GM21390 (cell line): ENCODE measurements at regions not wholly inside any gene's neighbourhood (a gene's known extent, or its start where the extent isn't known, plus 50 kb on each side); places are given as distances from the start of the nearest gene placed in this dataset.

ENCODE experiments used
- ATAC-seq: cut with Tn5 transposase; IDR thresholded peaks from one replicate; pipeline ENCODE4 v1.9.1; 2021; ENCODE audit not compliant: unreplicated experiment

DNA sequence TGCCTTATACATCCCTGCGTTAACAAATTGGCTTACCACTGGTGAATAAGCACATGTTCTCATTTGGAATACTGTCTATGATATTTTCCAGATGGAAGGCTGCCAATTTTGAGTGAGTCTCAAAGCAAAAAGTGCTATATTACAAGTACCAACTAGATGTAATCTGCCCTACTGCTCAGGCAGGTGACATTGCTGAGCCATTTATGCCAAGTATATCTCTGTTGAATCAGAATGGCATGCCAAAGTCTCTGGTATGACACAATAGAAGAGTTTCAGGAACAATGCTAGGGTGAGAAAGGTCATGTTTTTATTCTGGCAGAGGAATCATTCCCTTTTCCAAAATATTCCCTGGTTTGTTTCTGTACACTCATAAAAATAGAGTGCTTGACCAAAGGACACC lies 356.5 kb downstream of the CDH9 start:
- ATAC-seq, result no peak

DNA sequence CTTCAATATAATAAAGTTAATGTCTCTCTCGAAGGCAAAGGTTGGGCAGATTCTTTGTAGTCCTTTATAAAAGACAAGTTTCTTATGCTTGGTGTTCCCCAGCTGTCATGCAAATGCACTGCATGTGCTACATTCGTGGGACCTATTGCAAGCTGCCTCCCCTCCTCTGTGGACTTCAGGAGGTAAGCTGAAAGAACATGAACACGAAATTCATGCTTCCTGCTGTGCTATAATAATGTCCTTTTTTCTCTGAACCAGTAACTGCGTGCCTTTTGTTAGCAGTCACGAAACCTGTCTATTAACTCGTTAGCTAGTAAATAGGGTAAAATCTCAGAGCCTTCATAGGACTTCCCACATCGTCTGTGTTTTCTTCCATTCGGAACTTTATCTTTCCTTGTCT lies 363.5 kb downstream of the CDH9 start:
- ATAC-seq, result no peak

DNA sequence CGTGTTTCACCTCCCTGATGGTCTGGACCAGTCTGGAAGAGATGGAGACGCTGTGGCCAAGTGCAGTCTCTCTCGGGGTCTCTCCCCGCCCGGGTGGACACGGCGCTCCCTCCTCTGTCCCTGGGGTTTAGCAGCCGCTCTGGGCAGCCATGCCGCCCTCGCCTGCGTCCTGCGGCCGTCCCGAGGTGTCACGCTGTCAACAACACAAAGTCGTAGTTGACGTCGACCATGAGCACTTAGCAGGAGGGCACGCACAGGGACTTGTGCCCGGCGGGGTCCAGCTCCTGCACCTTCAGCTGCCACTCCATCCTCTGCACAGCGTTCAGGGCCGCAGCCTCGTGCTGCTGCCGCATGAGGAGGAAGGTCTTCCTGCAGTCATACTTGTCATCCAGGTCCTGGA lies 368.9 kb downstream of the CDH9 start:
- no peak for ATAC-seq

DNA sequence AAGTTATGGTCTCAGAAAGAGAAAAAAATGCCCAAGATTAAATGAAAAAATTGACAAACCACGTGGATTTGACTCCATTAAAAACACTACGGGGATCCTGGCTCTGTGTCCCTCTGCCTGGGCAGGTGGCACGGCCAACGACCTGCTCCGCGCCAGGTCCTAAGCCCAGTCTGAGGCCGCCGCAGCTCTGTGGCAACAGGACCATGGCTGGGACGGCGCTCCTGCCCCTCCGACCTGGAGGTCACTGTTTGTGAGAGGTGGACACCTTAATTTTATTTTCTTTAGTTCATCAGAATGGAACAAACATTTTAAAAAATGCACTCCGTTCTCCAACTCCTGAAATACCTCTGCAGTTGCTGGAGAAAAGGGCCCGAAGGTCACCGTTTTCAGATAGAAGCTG lies 369.4 kb downstream of the CDH9 start:
- ATAC-seq, result no peak

DNA sequence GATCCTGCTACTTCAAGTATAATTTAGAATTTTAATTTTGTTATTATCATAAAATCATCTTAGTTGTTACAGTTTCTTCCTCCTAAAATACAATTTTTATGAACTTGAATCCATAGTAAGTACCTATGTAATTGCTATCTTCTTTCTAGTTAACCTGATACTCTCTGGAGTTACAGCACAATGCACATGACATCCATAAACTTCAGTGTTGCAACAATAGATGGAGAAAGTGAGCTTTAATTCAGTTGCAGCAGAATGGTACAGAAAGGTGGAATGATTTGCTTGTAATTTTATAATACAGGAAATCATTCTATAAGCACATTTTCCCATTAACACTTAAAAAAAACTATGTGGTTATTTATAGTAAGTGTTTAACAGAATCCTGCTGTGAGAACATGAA lies 372.0 kb downstream of the CDH9 start:
- ATAC-seq, result no peak

DNA sequence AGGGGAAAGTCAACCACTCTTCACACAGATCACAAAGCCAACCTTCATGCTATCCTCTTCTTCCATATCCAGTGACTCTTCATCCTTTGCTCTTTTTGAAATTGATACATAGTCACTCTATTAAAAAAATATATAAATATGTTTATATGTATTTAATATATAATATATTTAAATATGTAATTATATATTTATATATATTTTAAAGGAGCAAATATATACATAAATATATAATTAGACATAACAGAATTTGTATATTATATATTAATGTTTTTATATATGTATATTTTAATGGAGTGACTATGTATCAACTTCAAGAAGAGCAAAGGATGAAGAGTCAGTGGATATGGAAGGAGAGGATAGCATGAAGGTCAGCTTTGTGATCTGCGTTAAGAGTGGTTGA lies 374.9 kb downstream of the CDH9 start:
- ATAC-seq, result no peak

DNA sequence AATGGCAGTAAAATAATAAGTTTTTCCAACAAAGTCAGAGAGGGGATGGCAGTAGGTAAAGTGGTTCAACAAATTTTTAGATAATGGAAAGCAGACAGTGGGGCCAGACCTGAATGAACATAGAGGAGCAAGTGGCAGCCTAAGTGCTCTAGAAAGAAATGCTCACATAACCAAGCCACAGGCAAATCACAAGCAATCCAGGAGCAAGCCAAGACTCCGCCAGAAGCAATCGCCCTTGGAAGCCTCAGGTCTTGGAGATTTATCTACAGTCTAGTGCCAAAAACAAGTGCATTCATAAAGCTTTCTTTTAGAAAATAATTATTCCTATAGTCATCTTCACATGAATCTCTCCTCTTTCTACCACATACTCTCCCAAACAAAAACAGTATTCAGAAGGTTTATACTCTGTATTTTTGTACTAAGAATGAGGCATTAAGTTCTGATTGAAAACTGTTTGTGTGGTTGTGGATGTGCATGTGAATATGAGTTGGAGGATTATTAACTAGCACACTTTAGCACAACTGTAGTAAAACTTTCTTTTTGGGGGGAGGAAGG lies 375.5 kb downstream of the CDH9 start:
- ATAC-seq, result no peak

DNA sequence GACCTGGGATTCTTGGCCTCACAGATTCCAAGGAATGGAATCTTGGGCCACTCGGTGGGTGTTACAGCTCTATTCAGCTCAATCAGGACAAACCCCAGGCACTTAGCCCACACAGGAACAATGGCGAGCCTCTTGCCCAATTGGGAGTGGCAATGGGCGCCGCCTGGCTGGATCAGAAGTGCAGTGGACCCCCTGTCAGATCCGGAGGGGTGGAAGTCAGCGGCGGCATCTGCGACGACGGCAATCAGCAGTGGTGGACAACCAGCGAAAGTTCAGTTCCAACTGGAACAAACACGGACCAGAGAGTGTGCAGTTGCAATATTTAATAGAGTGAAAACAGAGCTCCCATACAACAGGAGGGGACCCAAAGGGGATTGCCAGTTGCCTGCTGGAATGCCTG lies 378.3 kb downstream of the CDH9 start:
- ATAC-seq, result no peak

DNA sequence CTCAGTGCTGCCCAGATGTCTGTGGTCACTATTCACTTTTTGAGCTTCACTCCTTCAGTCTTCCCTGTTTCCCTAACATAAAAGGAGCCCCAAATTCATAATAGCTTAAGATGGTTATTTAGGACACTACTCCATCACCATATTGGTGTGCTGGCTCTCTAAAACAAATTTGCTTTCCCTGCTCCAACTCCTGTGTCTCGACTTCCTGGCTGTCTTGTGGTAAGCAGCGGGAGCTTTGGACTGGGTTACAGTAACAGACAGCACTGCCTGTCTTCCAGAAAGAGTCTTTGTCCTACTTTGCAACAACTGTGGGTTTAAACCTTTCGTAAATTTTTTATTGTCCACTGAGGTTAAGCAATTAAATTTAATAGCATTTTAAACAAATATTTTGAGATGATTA lies 389.4 kb downstream of the CDH9 start:
- ATAC-seq, result no peak

DNA sequence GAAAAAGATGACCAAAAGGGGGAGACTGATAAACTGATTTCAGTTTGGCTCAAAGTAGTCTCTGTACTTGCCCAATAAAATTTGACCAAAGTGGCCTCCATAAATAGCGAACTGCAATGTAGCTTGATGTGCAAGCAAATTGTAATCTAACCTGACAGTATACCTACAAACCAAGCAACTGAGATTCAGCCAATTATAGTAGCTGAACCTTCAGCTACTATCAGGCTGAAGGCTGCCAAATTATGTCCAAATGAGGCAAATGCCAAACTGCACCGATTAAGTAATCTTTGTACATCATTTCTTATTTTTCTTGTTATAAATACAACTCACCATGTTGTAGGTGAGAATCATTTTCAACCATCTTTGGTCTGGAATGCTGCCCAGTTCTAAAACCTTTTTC lies 390.6 kb downstream of the CDH9 start:
- no peak for ATAC-seq

DNA sequence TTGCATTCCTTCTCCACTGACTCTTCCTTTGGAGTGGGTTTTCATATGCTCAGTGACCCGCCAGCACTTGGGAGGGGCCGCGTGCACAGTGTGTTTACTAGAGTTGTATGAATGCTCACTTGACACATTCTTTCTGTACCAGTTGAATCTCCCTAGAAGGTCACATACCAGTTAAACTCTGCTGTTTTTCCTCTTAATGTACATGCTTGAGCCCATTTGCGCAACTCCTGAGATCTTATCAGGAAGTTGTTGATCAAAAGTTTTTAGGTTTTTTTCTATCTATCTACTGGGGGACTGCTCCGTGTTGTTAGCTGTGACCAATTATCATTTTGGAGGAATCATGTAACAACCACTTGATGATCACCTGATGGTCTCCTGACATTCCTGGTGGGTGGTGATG lies 392.7 kb downstream of the CDH9 start:
- no peak for ATAC-seq

DNA sequence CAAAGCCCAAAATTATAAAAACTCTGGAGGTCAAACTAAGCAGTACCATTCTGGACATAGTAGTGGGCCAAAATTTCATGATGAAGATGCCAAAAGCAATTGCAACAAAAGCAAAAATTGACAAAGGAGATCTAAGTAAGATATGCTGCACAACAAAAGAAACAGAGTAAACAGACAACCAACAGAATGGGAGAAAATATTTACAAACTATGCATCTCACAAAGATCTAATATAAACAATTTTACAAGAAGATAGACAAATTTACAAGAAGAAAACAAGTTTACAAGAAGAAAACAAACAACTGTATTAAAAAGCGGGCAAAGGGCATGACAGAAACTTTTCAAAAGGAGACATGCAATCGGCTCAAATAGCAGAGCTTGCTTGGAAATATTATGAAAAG lies 396.9 kb downstream of the CDH9 start:
- ATAC-seq, result no peak

DNA sequence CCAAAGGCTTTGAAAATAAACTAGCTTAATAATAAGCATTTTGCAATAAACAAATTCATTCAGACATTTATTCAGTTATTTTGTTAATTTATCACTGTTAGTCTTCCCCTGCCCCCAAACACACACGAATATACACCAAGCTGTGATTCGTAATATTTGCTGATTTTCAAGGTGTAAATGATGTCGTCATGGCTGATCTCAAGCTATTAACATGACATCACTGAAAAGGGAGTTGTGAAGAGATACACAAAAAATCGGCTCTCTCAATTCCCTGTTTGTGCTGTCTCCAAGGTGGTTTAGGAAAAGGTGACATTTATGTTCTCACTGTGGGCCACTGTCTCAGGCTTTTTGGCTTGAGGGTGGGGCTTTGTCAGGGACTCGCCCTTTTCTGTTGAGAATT lies 413.3 kb downstream of the CDH9 start:
- no peak for ATAC-seq

DNA sequence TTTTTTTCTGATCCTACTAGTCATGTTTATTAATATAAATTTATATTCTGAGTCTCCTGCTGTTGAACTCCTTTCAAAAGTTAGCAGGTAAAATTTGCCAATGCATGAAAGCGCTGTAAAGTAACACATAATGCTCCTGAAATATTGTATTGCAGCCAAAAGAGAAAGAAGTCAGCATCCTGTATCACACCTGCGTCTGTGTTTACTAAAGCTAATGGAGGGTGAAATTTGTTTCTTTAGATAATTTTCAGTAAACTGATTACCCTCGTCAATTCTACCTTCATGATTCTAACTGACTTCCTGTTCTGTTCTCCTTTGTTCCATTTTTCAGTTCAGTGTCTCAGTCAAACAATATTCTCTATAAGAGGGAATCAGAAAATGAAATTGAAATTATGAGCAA lies 415.4 kb downstream of the CDH9 start:
- ATAC-seq, result no peak

DNA sequence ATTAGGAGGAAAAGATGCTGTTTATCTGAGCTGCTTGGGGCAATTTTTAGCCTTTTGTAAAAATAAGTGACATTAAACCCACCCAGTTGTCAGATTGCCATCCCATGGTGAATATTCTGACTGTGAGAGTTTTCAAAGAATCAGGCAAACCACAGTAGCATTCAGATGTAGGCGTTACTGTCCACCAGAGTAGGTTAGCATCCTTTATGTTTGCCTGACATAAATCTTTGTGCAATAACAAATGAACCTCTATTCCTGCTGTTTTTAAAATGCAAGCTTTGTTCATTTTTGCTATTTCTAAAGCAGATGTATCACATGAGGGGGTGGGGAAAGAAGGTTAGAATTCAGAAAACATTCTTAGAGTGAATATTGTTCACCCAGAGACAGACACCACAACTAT lies 427.8 kb downstream of the CDH9 start:
- no peak for ATAC-seq

DNA sequence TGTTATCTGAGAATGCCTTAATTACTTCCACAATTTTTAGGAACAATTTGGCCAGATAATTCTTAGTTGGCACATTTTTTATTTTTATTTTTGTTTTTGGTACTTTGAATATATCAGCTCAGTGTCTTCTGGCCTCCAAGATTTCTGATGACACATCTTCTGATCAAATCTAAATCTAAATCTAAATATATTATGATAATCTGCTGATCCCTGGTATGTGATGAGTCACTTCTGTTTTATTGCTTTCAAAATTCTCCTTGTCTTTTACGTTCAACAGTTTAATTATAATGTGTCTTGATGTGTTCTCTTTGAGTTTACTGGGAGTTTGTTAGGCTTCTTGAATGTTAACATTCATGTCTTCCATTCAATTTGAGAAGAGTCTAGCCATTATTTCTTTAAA lies 436.8 kb downstream of the CDH9 start:
- no peak for ATAC-seq

DNA sequence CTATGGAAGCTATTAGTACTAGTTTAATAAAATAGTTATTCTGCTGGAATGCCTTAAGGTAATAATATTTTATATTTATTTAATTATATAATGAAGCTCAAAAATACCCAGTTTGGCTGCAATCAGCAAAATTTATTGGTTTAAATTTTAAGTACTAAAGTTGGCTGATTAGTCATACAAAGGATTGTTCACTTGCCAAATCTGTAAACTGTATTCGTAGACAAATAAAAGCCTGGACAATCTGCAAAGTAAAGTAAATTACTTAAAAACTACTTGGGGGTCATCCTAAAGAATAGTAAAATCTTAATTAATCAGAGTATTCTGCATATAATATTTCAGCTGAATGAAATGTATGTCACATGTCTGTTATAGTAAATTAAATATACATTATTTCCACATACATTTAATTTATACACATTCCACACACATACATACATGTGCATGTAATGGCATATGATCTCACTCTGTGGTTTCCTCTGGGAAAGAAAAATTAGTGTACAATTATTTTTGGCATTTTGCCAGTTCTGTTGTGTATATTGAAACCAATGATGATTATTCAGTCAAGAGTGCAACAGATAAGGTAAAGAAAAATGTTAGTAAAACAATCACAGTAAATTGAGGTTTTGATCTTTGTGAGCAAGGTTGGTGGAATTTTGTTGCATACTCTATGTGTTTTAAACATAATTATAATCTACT lies 455.9 kb downstream of the CDH9 start:
- ATAC-seq, result no peak

DNA sequence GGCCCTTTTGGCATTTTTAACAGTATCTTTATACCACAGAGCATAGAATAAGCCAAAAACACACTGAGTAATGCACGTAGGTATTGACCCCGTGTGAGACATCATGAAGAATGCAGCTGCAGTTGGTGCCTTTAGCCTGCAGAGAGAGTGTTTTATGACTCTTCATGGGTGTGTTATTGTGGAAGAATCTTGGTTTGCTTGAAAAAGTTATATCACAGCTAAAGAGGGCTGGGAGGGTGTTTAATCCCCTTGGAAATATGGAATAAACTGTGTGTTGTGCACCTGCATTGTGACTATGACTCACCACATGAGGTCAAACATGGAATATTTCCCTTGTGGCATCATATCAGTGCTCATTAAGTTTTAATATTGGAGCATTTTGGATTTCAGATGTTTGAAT lies 458.7 kb downstream of the CDH9 start:
- ATAC-seq, result no peak

DNA sequence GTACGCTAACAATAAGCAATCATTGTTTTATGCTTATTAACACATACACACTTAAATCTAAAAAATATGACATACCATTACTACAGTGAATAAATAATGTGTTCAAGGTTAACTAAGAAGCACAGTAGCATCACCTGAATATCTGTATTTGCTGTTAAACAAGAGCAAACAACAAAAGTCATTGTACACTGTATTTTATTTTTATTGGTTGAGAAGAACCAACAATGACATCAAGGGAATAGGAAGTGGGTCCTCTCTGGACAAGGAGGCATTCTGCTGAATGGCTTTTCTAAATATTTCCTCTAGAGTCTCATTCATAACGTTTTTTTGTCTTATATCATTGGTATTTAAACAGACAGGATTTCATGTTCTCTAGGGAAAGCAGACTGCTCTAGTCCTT lies 460.4 kb downstream of the CDH9 start:
- no peak for ATAC-seq

DNA sequence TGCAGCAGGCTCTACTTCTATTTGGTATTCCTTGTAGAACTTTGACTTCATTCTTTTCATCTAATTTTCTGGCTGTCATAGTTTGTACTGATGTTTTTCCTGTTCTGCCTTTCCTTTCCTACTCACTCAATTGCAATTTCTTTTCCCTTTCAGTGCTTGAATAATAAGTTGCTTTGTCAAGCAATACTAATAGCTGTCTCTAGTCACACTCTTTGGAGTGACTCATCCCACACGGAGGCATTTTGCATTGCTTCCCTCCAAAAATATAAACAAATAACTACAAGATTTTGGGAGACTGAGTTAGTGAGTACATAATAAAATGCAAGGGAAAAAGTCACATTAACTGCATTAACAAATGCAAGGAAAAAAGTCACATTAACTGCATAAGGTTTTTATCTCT lies 465.9 kb downstream of the CDH9 start:
- no peak for ATAC-seq

DNA sequence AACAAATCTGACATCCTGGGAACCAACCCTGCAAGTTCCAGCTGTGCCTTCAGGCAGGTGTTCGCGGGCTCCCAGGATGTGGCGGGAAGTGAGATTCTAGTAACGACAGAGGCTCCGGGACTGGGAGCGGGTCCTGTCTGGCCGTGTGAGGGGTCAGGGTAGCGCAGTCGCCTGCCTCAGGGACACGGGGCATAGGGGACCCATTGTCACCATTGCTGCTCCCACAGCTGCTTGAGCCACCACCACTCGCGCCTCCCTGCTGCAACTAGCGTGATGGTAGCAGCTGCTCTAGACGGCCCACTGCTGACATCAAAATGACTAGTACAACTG lies 468.5 kb downstream of the CDH9 start:
- no peak for ATAC-seq

DNA sequence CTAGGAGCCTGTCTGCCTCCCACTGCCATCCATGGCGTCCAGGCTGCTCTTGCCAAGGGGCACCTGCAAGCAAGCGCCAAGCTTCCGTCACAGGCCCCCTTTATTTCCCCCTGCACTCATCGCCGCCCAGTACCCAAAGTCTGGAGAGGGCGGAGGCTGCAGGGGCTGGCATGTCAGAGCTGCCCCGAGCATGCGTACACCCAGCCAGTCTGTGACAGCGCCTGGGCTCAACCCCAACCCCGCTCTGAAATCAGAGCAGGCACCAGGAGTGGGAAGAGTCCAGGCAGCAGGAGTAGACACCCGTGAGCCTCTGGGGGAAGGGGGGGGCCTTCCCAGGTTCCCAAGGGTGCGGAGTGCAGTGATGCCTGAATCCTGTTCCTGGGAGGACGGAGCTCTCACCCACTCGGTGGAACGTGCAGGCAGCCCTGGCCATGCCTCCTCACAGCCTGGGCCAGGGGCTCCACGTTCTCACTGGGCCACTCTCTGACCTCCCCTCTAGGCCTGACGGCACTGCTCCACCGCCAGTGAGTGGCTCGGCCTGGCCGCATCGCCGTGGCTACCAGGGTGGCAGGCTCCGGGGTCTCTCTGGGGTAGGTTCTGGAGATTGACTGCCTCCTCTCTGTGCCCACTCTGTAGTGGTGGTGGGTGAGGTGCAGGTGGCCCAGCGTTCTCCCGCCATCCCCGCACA lies 469.0 kb downstream of the CDH9 start:
- no peak for ATAC-seq

DNA sequence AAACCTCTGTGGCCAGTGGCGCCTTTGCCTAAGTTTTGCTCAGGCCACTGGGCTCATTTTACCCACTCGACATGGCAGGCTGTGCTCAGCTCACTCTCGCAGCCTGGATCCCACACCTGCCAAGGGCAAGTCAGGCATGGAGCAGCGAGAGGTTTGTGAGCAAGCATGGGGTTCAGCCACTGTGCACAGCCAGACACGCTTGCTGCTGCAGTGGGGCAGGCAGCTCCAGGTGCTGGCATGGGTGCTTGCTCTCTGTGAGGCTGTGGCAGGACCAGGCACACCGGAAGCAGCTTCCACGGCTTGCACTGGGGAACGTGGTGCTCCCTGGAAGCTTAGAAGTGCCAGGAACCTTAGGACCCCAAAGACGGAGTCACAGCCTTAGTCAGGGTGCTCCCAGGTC lies 470.1 kb downstream of the CDH9 start:
- no peak for ATAC-seq
